Nucleus accumbens (tissue), 56 donors: ENCODE measurements at regions not wholly inside any gene's neighbourhood (a gene's known extent, or its start where the extent isn't known, plus 50 kb on each side); places are given as distances from the start of the nearest gene placed in this dataset.
"Not testable (repeated sequence)": the region's sequence is repeated elsewhere in the genome, so short reads cannot be mapped to it uniquely, and the experiment has no call there.

ENCODE experiments used
- DNase-seq, 56 donors: peaks; one replicate each; lab custom pipeline; 2025; lab: John Stamatoyannopoulos, UW

DNA sequence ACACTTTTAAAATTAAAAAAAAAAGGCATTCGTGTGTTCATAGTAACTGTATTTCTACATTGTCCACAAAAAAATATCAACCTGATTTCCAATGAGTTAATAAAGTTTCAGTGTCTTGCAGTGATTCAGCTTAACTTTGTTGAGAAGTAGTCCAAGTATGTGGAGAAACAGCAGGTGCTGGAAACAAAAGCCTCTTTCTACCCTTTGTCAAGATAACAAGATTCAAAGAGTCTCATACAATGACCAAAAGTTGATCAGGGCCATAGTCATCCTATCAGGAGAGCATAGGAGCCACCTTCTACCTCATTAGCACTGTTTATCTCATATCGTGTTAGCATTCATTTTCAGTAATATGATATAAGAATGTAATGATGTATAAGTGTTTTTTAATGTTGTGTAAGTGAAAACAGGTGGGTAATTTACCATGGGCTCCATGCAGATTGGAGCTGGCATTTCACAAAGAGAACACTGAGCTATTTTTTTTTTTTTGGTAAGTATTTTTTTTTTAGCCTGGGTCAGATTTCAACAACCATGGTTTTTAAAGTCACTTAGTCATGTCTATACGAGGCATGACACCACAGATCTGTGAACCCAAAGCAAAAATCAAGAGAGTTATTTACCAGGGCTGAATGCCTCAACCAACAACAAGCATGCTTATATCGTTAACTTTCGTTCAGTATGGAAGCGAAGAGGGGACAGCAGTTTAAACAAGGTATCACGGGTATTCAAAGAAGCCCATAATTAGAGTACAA is 165.0 kb upstream of the ZNF521 start:
- DNase-seq: no peak

DNA sequence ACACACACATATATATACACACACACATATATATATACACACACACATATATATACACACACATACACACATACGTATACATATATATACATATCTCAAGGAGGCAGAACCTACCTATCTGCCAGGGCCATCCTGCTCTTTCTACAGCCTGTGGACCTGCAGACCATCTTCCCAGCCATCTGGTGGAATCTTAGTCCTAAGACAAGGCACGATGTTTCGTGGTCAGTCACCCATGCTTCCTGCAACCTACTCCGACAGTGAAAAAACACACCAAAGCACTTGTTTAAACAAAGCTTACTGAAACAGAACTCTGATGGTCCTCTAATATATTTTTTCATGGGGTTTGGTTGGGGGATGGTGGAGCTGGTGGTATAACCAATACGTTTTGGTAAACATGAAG is 164.2 kb upstream of the ZNF521 start:
- no peak for DNase-seq

DNA sequence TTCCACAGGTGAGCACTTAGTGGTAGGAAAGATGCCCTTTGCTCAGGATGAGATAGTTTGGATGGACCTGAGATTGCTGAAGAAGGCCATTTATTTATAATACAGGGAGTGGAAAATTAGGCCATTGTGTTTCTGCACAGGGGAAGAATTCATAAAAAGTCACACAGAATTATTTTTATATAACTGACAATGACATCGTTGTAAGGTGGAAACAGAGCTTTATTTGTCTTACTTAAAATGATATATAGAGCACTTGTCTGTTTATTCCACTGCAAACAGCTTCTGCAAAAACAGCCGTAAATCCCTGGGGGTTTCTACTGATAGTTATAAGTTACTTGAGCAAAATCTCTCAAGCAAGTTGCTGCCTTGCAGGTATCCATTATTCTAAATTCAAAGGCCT is 158.1 kb upstream of the ZNF521 start:
- DNase-seq: no peak

- peak in 47 of 56 donors; percentile 5 to 65 (median 30) for DNase-seq
These were observed 151.7 kb upstream of the ZNF521 start for GRCh38 chr18:25503567-25504081.

DNA sequence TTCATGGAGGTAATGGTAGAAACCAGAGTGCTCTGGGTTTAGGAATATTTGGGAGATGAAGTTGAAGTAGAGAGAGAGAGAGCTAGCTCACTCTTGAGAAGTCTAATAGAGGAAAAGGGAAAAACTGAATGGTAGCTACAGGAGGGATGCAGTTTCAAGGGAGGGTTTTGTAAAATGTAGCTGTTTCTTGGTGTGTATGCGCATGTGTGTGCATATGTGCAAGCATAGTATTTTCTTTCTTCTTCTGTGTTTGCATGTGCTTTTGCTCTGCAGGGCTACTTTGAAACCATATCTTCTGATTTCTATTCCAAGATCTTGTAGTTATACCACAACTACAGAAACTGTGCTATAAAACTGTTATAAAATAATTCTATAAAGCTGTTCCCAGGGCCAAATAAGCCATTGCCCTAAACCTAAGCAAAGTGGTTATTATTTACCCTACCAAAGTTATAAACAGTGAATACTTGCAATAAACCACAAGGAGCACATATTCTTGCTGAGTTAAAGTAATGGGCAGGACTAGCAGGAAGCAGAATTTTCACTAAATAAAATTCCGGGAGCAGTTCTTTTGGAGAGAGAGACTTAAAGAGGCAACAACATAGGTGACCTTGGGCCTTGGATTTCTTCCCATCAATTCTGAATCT is 145.3 kb upstream of the ZNF521 start:
- DNase-seq: no peak

GRCh38 chr18:25496544-25496943 is 144.6 kb upstream of the ZNF521 start:
- no peak for DNase-seq

GRCh38 chr18:25495606-25496005 is 143.6 kb upstream of the ZNF521 start:
- DNase-seq: no peak

DNA sequence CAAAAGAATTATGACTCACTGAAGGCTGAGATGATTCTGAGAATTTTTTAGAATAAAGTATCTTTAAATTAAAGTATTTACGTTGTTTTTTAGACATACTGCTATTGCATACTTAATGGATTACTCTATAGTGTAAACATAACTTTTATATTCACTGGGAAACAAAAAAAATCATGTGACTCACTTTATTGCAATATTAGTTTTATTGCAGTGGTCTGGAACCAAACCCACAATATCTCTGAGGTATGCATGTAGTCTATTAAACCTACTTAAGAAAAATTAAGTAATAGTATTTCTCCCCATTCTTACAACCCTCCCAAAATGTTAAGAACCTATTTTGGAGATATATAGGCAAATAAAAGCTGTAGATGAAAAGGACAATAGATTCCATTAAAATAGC is 142.9 kb upstream of the ZNF521 start:
- no peak for DNase-seq

GRCh38 chr18:25493401-25493800 is 141.4 kb upstream of the ZNF521 start:
- DNase-seq: no peak

GRCh38 chr18:25490316-25490715 is 138.3 kb upstream of the ZNF521 start:
- no peak for DNase-seq

DNA sequence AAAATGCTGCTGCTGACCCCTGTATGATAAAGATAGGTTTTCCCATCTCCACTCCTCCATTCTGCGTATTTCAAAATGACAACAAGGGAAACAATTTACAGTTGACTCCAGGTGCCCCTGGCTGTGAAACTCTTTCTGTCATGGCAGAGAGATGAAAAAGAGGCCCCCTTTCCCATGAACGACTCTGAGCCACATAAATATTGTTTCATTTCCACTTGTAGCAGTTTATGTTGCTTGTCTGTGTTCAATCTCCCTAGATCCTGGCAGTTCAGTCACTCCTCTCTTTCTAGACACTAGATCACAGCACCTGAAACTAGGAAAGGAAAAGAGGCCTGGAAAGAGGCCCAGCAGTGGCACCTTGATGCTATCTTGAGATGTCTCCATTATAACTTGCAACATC is 121.0 kb upstream of the ZNF521 start:
- no peak for DNase-seq

DNA sequence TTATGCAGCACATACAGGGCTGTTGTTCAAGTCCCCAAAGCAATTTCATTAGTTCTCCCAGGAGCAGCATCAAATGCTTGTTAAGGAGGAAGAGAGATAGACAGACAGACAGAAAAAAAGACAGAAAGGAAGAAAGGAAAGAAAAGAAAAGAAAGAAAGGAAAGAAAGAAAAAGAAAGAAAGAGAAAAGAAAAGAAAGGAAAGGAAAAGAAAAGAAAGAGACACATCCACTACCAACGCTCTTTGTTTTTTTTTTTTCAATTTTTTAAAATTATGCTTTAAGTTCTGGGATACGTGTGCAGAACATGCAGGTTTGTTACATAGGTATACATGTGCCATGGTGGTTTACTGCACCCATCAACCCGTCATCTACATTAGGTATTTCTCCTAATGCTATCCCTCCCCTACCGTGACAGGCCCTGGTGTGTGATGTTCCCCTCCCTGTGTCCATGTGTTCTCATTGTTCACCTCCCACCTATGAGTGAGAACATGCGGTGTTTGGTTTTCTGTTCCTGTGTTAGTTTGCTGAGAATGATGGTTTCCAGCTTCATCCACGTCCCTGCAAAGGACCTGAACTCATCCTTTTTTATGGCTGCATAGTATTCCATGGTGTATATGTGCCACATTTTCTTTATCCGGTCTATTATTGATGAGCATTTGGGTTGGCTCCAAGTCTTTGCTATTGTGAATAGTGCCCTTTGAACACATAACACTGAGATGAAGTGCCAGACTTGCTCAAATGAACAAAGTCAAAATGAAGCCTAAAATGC is 119.0 kb upstream of the ZNF521 start:
- not testable (repeated sequence) for DNase-seq

DNA sequence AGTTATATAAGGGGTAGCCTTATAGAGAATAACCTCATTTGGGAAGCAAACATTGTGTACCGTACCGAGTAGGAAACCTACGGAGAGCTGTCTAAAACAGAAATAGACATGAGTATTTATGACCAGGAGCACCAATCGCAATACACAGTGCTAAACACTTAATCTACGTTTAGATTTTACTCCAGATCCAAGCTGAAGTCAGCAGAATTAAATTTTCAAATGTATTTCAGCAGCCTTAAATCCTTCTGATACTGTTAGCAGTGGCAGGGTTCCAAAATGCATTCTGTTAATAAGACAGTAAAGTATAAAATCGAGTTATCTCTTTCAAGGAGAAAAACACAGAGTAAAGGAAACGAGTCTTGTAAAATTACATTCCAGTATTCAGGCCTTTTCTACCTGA is 118.1 kb upstream of the ZNF521 start:
- no peak for DNase-seq

GRCh38 chr18:25469489-25469888 is 117.5 kb upstream of the ZNF521 start:
- DNase-seq: no peak

- peak in 10 of 56 donors; percentile 2 to 69 (median 6) for DNase-seq
These were observed 115.4 kb upstream of the ZNF521 start for GRCh38 chr18:25467226-25467987.

DNA sequence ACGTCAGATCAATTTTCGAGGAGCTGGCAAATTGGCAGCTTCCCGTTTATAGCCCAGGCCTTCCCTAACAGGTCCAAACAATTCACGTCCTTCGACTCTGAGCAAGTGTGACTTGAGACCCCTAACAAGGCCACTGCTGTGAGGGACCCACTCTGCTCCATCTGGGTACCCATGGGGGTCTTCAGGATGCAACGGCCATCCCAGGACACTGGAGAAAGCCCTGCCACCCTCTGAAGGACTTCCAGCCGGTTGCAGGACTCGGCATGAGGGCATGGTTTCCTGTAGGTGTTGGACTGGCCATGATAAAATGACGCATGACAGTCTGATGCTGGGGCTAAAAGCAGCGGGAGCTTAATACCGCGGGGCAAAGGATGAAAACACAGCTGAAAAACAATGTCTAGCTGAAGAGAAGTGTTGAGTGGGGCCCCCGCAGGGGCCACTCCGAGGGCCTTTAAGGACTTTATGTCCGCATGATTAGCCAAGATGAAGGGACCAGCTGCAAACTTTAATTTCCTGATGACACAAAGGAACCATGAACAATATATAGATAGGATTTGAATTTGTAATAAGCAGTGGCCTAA is 113.3 kb upstream of the ZNF521 start:
- DNase-seq: no peak

DNA sequence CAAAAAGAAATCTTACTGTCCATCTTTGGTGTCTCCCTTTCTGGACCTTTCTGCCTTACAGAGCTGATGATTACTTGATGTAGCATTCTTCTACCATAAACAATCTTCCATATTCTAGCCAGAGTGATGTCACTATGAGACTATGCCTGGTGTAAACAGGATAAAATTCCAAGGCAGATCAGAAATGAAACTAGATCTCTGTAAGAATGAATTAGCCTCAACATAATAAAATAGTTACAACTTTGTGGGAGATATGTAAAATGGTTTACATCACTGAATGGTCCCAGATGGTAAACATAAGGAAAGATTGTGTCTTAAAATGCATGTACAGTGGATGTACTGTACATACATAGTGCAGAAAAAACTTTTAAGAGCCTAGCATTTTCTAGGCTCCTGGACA is 112.3 kb upstream of the ZNF521 start:
- DNase-seq: no peak

- no peak for DNase-seq
These were observed 111.8 kb upstream of the ZNF521 start for GRCh38 chr18:25463726-25464125.

DNA sequence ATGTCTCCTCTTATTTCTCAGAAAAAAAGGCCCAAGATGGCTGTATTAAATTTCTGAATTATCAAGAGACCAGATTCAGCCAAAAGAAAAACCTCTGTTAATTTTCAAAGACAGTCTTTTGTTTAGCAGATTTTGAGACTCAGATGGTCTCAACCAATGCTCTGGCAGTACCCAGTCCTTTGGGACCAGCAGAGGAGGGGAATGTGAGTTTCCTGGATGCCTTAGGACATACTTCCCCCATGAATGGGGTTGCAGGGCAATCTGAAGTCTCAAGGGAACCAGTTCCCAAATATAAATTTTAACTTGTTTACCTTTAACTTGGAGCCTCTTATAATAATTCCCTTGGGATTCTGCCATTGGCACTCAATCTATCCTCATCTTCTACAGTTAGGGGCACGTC is 107.8 kb upstream of the ZNF521 start:
- no peak for DNase-seq

- DNase-seq: no peak
These were observed 105.6 kb upstream of the ZNF521 start for GRCh38 chr18:25457601-25458000.
